ENCODE measurements at regions not wholly inside any gene's neighbourhood (a gene's known extent, or its start where the extent isn't known, plus 50 kb on each side); places are given as distances from the start of the nearest gene placed in this dataset.

GRCh38 chr6:114733596-114733995 is 390.8 kb upstream of the HS3ST5 start (continued):
- TF ChIP-seq CHD7 (IDR thresholded peaks at IDR 0.05; ENCODE audit: insufficient replicate concordance, low read length): no peak
- no peak for TF ChIP-seq SIN3A (conservative IDR thresholded peaks at IDR 0.05 in 1 of 2, IDR thresholded peaks at IDR 0.05 in 1 of 2; ENCODE audit: low read depth in 1 of 2, low read length in 2 of 2)
- TF ChIP-seq SP4 (IDR thresholded peaks at IDR 0.05; ENCODE audit: low read length): no peak
- TF ChIP-seq EGR1 (IDR thresholded peaks at IDR 0.05; ENCODE audit: borderline replicate concordance, low read depth, low read length): no peak
- no peak for TF ChIP-seq CHD2 (IDR thresholded peaks at IDR 0.05; ENCODE audit: low read length)
